ENCODE measurements at regions not wholly inside any gene's neighbourhood (a gene's known extent, or its start where the extent isn't known, plus 50 kb on each side); places are given as distances from the start of the nearest gene placed in this dataset.

DNA sequence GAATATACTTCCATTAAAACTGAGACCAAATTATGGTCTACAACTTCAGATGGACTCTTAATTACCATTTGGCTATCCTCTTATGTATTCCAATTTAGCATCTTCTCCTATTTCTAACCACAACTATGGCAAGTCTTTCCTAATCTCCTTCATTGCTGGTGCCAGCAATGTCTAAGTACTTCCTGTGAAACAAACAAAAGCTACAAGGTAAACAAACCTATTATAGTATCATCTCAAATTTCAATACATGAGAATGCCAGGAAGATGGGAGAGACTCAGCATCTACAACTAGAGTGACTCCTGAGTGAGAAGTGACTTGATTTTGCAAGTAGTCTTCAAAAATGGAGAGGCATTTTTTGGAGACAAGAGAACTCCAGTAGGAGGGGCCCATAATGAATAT is 202.9 kb upstream of the ATXN7L3B start:
- H3K79me1 ChIP-seq (replicated peaks; ENCODE audit: low read length, poor library complexity, severe bottlenecking), result no peaks in the 10 kb centered on the region
- H3K18ac ChIP-seq (ENCODE audit: low read depth in 1 of 2, low read length in 2 of 2), result no peak overlapping the region
- no peaks in the 10 kb centered on the region for H3K4me1 ChIP-seq (ENCODE audit: control insufficient read depth, insufficient read depth, low read depth, low read length)
- H3K4me3 ChIP-seq (ENCODE audit: insufficient read depth in 1 of 2, low read depth in 1 of 2, low read length in 2 of 2), result no peak overlapping the region
- no peak overlapping the region for H2BK15ac ChIP-seq (ENCODE audit: low read depth, poor library complexity, severe bottlenecking)
- H3K9me3 ChIP-seq (ENCODE audit: control insufficient read depth, low read length), result no peaks in the 10 kb centered on the region
- no peak overlapping the region for H3K4me2 ChIP-seq (ENCODE audit: low read length, poor library complexity, severe bottlenecking)
- no peak overlapping the region for H3K27ac ChIP-seq (ENCODE audit: low read length, poor library complexity, severe bottlenecking)
- no peak overlapping the region for H2BK5ac ChIP-seq (ENCODE audit: low read depth, low read length, poor library complexity, severe bottlenecking)
- no peak overlapping the region for H3K9ac ChIP-seq (ENCODE audit: low read length)
- H3K14ac ChIP-seq (ENCODE audit: low read length in 2 of 2), result no peak overlapping the region
- no peak overlapping the region for H4K91ac ChIP-seq (ENCODE audit: low read length)
- no peak overlapping the region for H3K4ac ChIP-seq (ENCODE audit: low read depth in 1 of 2, low read length in 2 of 2)
- no peaks in the 10 kb centered on the region for H3K36me3 ChIP-seq (ENCODE audit: control insufficient read depth in 1 of 2, insufficient read depth in 2 of 2, low read depth in 1 of 2, low read length in 2 of 2)
- no peak overlapping the region for H2BK12ac ChIP-seq (ENCODE audit: low read length in 2 of 2)
- no peak overlapping the region for H2AK5ac ChIP-seq (ENCODE audit: low read length, severe bottlenecking)
- H2BK120ac ChIP-seq (ENCODE audit: low read depth, low read length), result no peak overlapping the region
- no peak overlapping the region for H4K8ac ChIP-seq (ENCODE audit: low read length)
- DNase-seq, result peak; percentile 37
- no peak overlapping the region for H2AFZ ChIP-seq (ENCODE audit: low read depth, low read length)
- H3K27me3 ChIP-seq (ENCODE audit: control insufficient read depth in 1 of 2, insufficient read depth in 1 of 2, low read length in 2 of 2), result no peaks in the 10 kb centered on the region
- no peak overlapping the region for H3K23ac ChIP-seq (ENCODE audit: low read length in 2 of 2)

- WGBS, result no CpG with 5 or more reads among the region's 1 CpG
- no peak overlapping the region for H4K91ac ChIP-seq (ENCODE audit: low read length)
Observed at GRCh38 chr12:74337951-74338350, 199.7 kb upstream of the ATXN7L3B start.

GRCh38 chr12:74339211-74339610 is 198.4 kb upstream of the ATXN7L3B start:
- Histone ChIP-seq H3K27me3 (ENCODE audit: control insufficient read depth in 1 of 2, insufficient read depth in 1 of 2, low read length in 2 of 2) (no peaks in the 10 kb centered on the region), H3K36me3 (ENCODE audit: control insufficient read depth in 1 of 2, insufficient read depth in 2 of 2, low read depth in 1 of 2, low read length in 2 of 2) (no peaks in the 10 kb centered on the region), H2AFZ (ENCODE audit: low read depth, low read length) (no peak overlapping the region), H3K23ac (ENCODE audit: low read length in 2 of 2) (no peak overlapping the region), H3K9me3 (ENCODE audit: control insufficient read depth, low read length) (no peaks in the 10 kb centered on the region), H3K27ac (ENCODE audit: low read length, poor library complexity, severe bottlenecking) (no peak overlapping the region), H4K91ac (ENCODE audit: low read length) (no peak overlapping the region), H3K9ac (ENCODE audit: low read length) (no peak overlapping the region), H2BK120ac (ENCODE audit: low read depth, low read length) (no peak overlapping the region), H3K4me3 (ENCODE audit: insufficient read depth in 1 of 2, low read depth in 1 of 2, low read length in 2 of 2) (no peak overlapping the region), H3K18ac (ENCODE audit: low read depth in 1 of 2, low read length in 2 of 2) (no peak overlapping the region), H2BK5ac (ENCODE audit: low read depth, low read length, poor library complexity, severe bottlenecking) (no peak overlapping the region), H3K14ac (ENCODE audit: low read length in 2 of 2) (no peak overlapping the region), H2BK12ac (ENCODE audit: low read length in 2 of 2) (no peak overlapping the region), H3K4me2 (ENCODE audit: low read length, poor library complexity, severe bottlenecking) (no peak overlapping the region), H3K4ac (ENCODE audit: low read depth in 1 of 2, low read length in 2 of 2) (no peak overlapping the region), H3K4me1 (ENCODE audit: control insufficient read depth, insufficient read depth, low read depth, low read length) (no peaks in the 10 kb centered on the region), H2AK5ac (ENCODE audit: low read length, severe bottlenecking) (peak overlapping the region; percentile 65), H4K8ac (ENCODE audit: low read length) (no peak overlapping the region), H2BK15ac (ENCODE audit: low read depth, poor library complexity, severe bottlenecking) (no peak overlapping the region), H3K79me1 (replicated peaks; ENCODE audit: low read length, poor library complexity, severe bottlenecking) (no peaks in the 10 kb centered on the region)
- no peak for DNase-seq
- 59% methylated on average over 2 of the region's 2 CpGs for WGBS

More at GRCh38 chr12:74337951-74338350, 199.7 kb upstream of the ATXN7L3B start:
- peak overlapping the region; percentile 9 for H3K9ac ChIP-seq (ENCODE audit: low read length)
- H3K4me3 ChIP-seq (ENCODE audit: insufficient read depth in 1 of 2, low read depth in 1 of 2, low read length in 2 of 2), result no peak overlapping the region
- H2AFZ ChIP-seq (ENCODE audit: low read depth, low read length), result no peak overlapping the region
- no peak overlapping the region for H2BK120ac ChIP-seq (ENCODE audit: low read depth, low read length)
- H2BK5ac ChIP-seq (ENCODE audit: low read depth, low read length, poor library complexity, severe bottlenecking), result no peak overlapping the region
- H3K27me3 ChIP-seq (ENCODE audit: control insufficient read depth in 1 of 2, insufficient read depth in 1 of 2, low read length in 2 of 2), result no peaks in the 10 kb centered on the region
- H3K18ac ChIP-seq (ENCODE audit: low read depth in 1 of 2, low read length in 2 of 2), result no peak overlapping the region
- no peak overlapping the region for H3K14ac ChIP-seq (ENCODE audit: low read length in 2 of 2)
- DNase-seq, result peak; percentile 53
- H3K4me1 ChIP-seq (ENCODE audit: control insufficient read depth, insufficient read depth, low read depth, low read length), result no peaks in the 10 kb centered on the region
- H3K23ac ChIP-seq (ENCODE audit: low read length in 2 of 2), result no peak overlapping the region
- no peak overlapping the region for H2BK12ac ChIP-seq (ENCODE audit: low read length in 2 of 2)
- no peaks in the 10 kb centered on the region for H3K79me1 ChIP-seq (replicated peaks; ENCODE audit: low read length, poor library complexity, severe bottlenecking)
- H2BK15ac ChIP-seq (ENCODE audit: low read depth, poor library complexity, severe bottlenecking), result no peak overlapping the region
- no peak overlapping the region for H4K8ac ChIP-seq (ENCODE audit: low read length)
- no peaks in the 10 kb centered on the region for H3K36me3 ChIP-seq (ENCODE audit: control insufficient read depth in 1 of 2, insufficient read depth in 2 of 2, low read depth in 1 of 2, low read length in 2 of 2)
- no peaks in the 10 kb centered on the region for H3K9me3 ChIP-seq (ENCODE audit: control insufficient read depth, low read length)
- H2AK5ac ChIP-seq (ENCODE audit: low read length, severe bottlenecking), result no peak overlapping the region
- no peak overlapping the region for H3K4ac ChIP-seq (ENCODE audit: low read depth in 1 of 2, low read length in 2 of 2)
- no peak overlapping the region for H3K27ac ChIP-seq (ENCODE audit: low read length, poor library complexity, severe bottlenecking)
- H3K4me2 ChIP-seq (ENCODE audit: low read length, poor library complexity, severe bottlenecking), result no peak overlapping the region

GRCh38 chr12:74349925-74350324 is 187.7 kb upstream of the ATXN7L3B start:
- H3K36me3 ChIP-seq (ENCODE audit: control insufficient read depth in 1 of 2, insufficient read depth in 2 of 2, low read depth in 1 of 2, low read length in 2 of 2), result no peaks in the 10 kb centered on the region
- H3K9me3 ChIP-seq (ENCODE audit: control insufficient read depth, low read length), result no peaks in the 10 kb centered on the region
- H3K18ac ChIP-seq (ENCODE audit: low read depth in 1 of 2, low read length in 2 of 2), result no peak overlapping the region
- no peaks in the 10 kb centered on the region for H3K27me3 ChIP-seq (ENCODE audit: control insufficient read depth in 1 of 2, insufficient read depth in 1 of 2, low read length in 2 of 2)
- no peak overlapping the region for H3K4ac ChIP-seq (ENCODE audit: low read depth in 1 of 2, low read length in 2 of 2)
- no peak overlapping the region for H4K8ac ChIP-seq (ENCODE audit: low read length)
- no peaks in the 10 kb centered on the region for H3K79me1 ChIP-seq (replicated peaks; ENCODE audit: low read length, poor library complexity, severe bottlenecking)
- H4K91ac ChIP-seq (ENCODE audit: low read length), result no peak overlapping the region
- no peak overlapping the region for H2BK12ac ChIP-seq (ENCODE audit: low read length in 2 of 2)
- no peak overlapping the region for H3K27ac ChIP-seq (ENCODE audit: low read length, poor library complexity, severe bottlenecking)
- H2BK15ac ChIP-seq (ENCODE audit: low read depth, poor library complexity, severe bottlenecking), result no peak overlapping the region
- DNase-seq, result no peak
- H3K4me1 ChIP-seq (ENCODE audit: control insufficient read depth, insufficient read depth, low read depth, low read length), result no peaks in the 10 kb centered on the region
- no peak overlapping the region for H2BK5ac ChIP-seq (ENCODE audit: low read depth, low read length, poor library complexity, severe bottlenecking)
- H3K4me2 ChIP-seq (ENCODE audit: low read length, poor library complexity, severe bottlenecking), result no peak overlapping the region
- no peak overlapping the region for H3K14ac ChIP-seq (ENCODE audit: low read length in 2 of 2)
- H2AK5ac ChIP-seq (ENCODE audit: low read length, severe bottlenecking), result no peak overlapping the region
- no peak overlapping the region for H3K9ac ChIP-seq (ENCODE audit: low read length)
- no peak overlapping the region for H3K23ac ChIP-seq (ENCODE audit: low read length in 2 of 2)
- no peak overlapping the region for H2BK120ac ChIP-seq (ENCODE audit: low read depth, low read length)
- H3K4me3 ChIP-seq (ENCODE audit: insufficient read depth in 1 of 2, low read depth in 1 of 2, low read length in 2 of 2), result no peak overlapping the region
- WGBS, result 100% methylated on average over 3 of the region's 3 CpGs
- H2AFZ ChIP-seq (ENCODE audit: low read depth, low read length), result no peak overlapping the region

All from mesenchymal stem cell (in vitro differentiated cells and primary cell).